Activated CD4-positive, alpha-beta T cell treated with anti-CD3 and anti-CD28 coated beads, Interleukin-10, Interleukin-2, amounts not matched to agents 100 ng/mL and 50 ng/mL, durations not matched to agents 16 hours and 8 hours (primary cell): ENCODE measurements at regions not wholly inside any gene's neighbourhood (a gene's known extent, or its start where the extent isn't known, plus 50 kb on each side); places are given as distances from the start of the nearest gene placed in this dataset.
"Not testable (repeated sequence)": the region's sequence is repeated elsewhere in the genome, so short reads cannot be mapped to it uniquely, and the experiment has no call there.

Experiments
- DNase-seq: peaks from one replicate; pipeline ENCODE4 v3.0.0-alpha.2; 2020

- DNase-seq: no peak
Observed at GRCh38 chr6:72457738-72458137, 164.1 kb upstream of the KCNQ5 start.

GRCh38 chr6:72458521-72458920, 163.3 kb upstream of the KCNQ5 start:
- DNase-seq: no peak

GRCh38 chr6:72461144-72461543, 160.7 kb upstream of the KCNQ5 start:
- no peak for DNase-seq

- no peak for DNase-seq
Observed at GRCh38 chr6:72464246-72464645, 157.6 kb upstream of the KCNQ5 start.

- no peak for DNase-seq
Observed at GRCh38 chr6:72464791-72465691, 156.8 kb upstream of the KCNQ5 start.

GRCh38 chr6:72466471-72466870, 155.4 kb upstream of the KCNQ5 start:
- no peak for DNase-seq

GRCh38 chr6:72466971-72467566, 154.8 kb upstream of the KCNQ5 start:
- no peak for DNase-seq

- not testable (repeated sequence) for DNase-seq
Observed at GRCh38 chr6:72469406-72469983, 152.4 kb upstream of the KCNQ5 start.

GRCh38 chr6:72476051-72476450, 145.8 kb upstream of the KCNQ5 start:
- DNase-seq: no peak

- no peak for DNase-seq
Observed at GRCh38 chr6:72476646-72477045, 145.2 kb upstream of the KCNQ5 start.

- no peak for DNase-seq
Observed at GRCh38 chr6:72495441-72495840, 126.4 kb upstream of the KCNQ5 start.

- DNase-seq: no peak
Observed at GRCh38 chr6:72497186-72497585, 124.7 kb upstream of the KCNQ5 start.

GRCh38 chr6:72500669-72501068, 121.2 kb upstream of the KCNQ5 start:
- DNase-seq: no peak

- no peak for DNase-seq
Observed at GRCh38 chr6:72504406-72504805, 117.5 kb upstream of the KCNQ5 start.

- DNase-seq: no peak
Observed at GRCh38 chr6:72505446-72505845, 116.4 kb upstream of the KCNQ5 start.

- DNase-seq: no peak
Observed at GRCh38 chr6:72519871-72520270, 102.0 kb upstream of the KCNQ5 start.

GRCh38 chr6:72521684-72522083, 100.2 kb upstream of the KCNQ5 start:
- no peak for DNase-seq

GRCh38 chr6:72522735-72523141, 99.1 kb upstream of the KCNQ5 start:
- peak; percentile 8 for DNase-seq

- peak; percentile 11 for DNase-seq
Observed at GRCh38 chr6:72524011-72524645, 97.7 kb upstream of the KCNQ5 start.

- DNase-seq: no peak
Observed at GRCh38 chr6:72525821-72526510, 95.9 kb upstream of the KCNQ5 start.

GRCh38 chr6:72530152-72530551, 91.7 kb upstream of the KCNQ5 start:
- DNase-seq: no peak

- DNase-seq: no peak
Observed at GRCh38 chr6:72530750-72531149, 91.1 kb upstream of the KCNQ5 start.

GRCh38 chr6:72533606-72534005, 88.3 kb upstream of the KCNQ5 start:
- no peak for DNase-seq
